NCI-H1105 (cell line): ENCODE measurements at regions not wholly inside any gene's neighbourhood (a gene's known extent, or its start where the extent isn't known, plus 50 kb on each side); places are given as distances from the start of the nearest gene placed in this dataset.
"Not testable (repeated sequence)": the region's sequence is repeated elsewhere in the genome, so short reads cannot be mapped to it uniquely, and the experiment has no call there.

Experiments
- DNase-seq: peaks from one replicate; lab custom pipeline; 2025; lab: John Stamatoyannopoulos, UW

- no peak for DNase-seq
These were observed 186.9 kb upstream of the SALL3 start for GRCh38 chr18:78792736-78793135.

GRCh38 chr18:78793313-78794070 lies 186.1 kb upstream of the SALL3 start:
- DNase-seq, result no peak

GRCh38 chr18:78794071-78794430 lies 185.6 kb upstream of the SALL3 start:
- no peak for DNase-seq

GRCh38 chr18:78796693-78797455 lies 182.7 kb upstream of the SALL3 start:
- no peak for DNase-seq

GRCh38 chr18:78797499-78797898 lies 182.1 kb upstream of the SALL3 start:
- no peak for DNase-seq

GRCh38 chr18:78798402-78799175 lies 181.0 kb upstream of the SALL3 start:
- no peak for DNase-seq

GRCh38 chr18:78799382-78800089 lies 180.1 kb upstream of the SALL3 start:
- DNase-seq, result no peak

GRCh38 chr18:78800102-78800851 lies 179.3 kb upstream of the SALL3 start:
- DNase-seq, result not testable (repeated sequence)

- DNase-seq, result no peak
These were observed 178.6 kb upstream of the SALL3 start for GRCh38 chr18:78801011-78801410.

- DNase-seq, result no peak
These were observed 176.5 kb upstream of the SALL3 start for GRCh38 chr18:78803104-78803503.

- DNase-seq, result no peak
These were observed 175.2 kb upstream of the SALL3 start for GRCh38 chr18:78804206-78805030.

GRCh38 chr18:78805840-78806239 lies 173.8 kb upstream of the SALL3 start:
- DNase-seq, result no peak

- no peak for DNase-seq
These were observed 171.9 kb upstream of the SALL3 start for GRCh38 chr18:78807668-78808067.

GRCh38 chr18:78809845-78810244 lies 169.8 kb upstream of the SALL3 start:
- no peak for DNase-seq

GRCh38 chr18:78810706-78811105 lies 168.9 kb upstream of the SALL3 start:
- no peak for DNase-seq

- no peak for DNase-seq
These were observed 167.6 kb upstream of the SALL3 start for GRCh38 chr18:78812067-78812466.

- no peak for DNase-seq
These were observed 166.5 kb upstream of the SALL3 start for GRCh38 chr18:78813156-78813555.

- no peak for DNase-seq
These were observed 165.5 kb upstream of the SALL3 start for GRCh38 chr18:78813936-78814710.

- no peak for DNase-seq
These were observed 164.9 kb upstream of the SALL3 start for GRCh38 chr18:78814766-78815165.

GRCh38 chr18:78816114-78816513 lies 163.5 kb upstream of the SALL3 start:
- no peak for DNase-seq
